ENCODE measurements at regions not wholly inside any gene's neighbourhood (a gene's known extent, or its start where the extent isn't known, plus 50 kb on each side); places are given as distances from the start of the nearest gene placed in this dataset.

DNA sequence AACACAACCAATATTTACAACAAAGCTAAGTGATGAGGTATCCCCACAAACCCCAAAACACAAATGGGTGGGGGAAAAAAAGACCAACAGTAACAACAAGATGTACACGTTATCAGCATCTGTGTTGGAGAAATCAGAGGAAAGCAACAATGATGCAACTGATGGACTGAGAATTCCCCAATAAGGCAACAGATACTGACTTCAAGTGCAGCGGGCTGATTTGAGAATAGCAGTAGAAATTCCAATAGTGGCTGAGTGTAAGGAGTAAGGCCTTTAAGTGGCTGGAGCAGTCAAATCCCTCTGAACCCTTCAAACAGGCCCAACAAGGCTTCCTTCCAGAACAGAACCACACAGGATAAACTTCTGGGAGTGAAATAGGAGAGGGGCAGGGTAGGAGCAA lies 97.6 kb downstream of the TM2D1 start:
- DNase-seq, result no peak

DNA sequence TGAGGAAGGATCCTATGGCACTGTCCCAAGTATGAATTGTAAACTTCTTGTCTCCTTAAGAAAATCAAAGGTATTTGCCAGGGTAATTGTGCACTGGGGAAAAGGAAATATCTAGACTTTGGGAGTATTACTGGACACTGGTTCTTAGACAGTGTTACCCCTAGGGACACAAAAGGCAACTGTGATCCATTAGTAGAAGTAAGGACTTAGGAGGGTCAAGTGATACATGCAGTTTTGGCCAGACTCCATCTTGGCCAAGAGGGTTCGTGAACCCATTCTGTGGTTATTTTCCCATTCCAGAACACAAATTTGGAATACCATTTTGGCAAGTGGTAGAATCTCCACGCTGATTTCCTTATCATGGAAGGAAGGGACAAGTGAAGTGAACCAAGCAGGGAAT lies 98.1 kb downstream of the TM2D1 start:
- DNase-seq, result no peak

DNA sequence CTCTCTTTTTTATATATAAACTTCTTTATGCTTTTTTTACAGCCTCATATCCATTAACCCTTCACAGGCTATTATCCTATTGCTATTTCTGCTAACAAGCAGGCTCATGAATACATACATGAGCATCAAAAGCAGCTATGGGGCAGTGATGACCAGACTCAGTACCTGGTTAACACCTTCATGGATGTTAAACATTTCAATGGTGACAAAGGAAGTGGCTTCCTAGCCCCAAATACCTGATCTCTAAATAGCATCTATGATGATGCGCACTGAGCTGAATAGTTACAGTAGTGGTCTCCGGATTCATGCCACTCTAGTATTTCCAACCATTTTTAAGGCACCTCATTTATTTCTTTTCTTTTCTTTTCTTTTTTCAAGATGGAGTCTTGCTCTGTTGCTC lies 101.1 kb downstream of the TM2D1 start:
- no peak for DNase-seq

DNA sequence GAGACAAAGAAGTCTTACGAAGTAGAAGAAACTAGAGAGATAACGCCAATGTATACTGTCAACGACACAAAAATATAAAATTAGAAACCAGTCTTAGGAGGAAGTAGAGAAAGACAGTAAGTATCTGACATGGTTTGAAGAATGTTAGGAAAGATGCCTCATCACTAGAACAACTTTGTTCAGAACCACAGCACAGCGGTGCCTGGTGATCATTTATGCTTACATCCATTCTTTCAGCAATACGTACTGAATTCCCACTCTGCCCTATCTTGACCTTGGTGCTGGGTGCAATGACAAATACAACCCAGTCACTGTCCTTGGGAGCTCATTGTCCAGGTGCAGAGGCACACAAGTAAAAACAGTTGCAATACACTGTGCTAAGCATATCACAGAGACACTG lies 104.4 kb downstream of the TM2D1 start:
- no peak for DNase-seq

DNA sequence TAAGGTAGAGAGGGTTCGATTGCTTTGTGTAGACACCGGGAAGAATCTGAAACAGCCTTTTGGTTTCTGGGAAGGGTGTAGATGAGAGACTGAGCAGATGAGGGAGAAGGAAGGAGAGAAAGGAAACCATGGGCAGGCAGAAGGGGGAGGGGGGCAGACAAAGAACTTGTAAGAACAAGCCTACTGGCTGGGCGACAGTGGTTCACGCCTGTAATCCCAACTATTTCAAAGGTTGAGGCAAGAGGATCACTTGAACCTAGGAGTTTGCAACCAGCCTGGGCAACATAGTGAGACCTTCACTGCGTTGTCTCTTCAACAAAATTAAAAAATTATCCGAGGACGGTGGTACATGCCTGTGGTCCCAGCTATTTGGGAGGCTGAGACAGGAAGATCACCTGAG lies 106.2 kb downstream of the TM2D1 start:
- DNase-seq, result no peak

DNA sequence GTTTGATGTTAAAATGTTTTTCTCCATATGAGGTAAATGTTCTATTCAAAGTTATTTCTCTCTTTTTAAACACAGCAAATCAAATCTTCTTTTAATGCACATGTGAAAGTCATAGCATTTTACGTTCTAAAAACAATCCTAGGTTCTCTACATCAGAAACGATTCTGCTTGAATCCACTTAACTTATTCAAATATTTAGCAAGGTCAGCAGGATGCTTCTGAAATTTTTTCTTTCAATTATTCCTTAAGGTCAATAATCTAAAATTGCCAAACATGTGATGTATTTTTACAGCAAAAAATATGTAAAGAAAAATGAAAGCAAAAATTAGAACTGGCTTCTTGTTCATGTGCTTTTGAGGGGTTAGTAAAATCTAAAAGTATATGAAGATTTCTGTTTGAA lies 106.7 kb downstream of the TM2D1 start:
- DNase-seq, result no peak

DNA sequence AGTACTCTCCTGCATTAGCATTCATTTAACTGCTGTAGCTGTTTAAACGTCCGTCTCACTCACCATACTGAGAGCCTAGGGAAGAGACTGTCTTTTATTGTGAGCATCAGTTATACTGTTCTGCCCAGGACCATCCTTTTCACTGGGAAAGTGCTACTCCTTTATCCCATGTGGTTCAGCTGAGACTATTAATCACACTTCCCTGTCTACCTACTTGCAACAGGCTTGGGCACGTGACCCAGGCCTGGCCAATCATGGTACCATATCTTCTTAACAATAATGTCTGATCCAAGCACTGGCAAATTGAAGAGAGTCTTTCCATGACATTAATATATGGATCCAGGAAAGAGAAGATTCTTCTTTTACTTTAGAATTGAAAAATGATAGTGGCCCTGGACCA lies 108.1 kb downstream of the TM2D1 start:
- no peak for DNase-seq

DNA sequence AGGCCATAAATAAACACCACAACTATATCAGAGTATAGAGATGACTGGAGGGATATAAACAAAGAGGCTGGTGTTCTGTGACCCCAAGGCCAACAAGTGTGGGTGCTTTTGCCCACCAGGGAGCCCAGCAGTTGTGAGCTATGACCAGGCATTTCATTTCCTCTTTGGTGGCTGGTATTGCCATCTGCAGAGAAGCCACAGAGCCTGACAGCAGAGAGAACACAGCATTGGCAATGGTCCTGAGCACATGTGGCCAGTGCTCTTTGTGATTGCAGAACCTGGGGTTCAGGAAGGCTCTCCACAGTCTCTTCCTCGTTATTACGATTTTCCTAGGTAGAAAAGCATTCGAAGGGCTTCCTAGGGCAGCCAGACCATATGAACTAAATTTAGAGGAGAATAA lies 112.3 kb downstream of the TM2D1 start:
- no peak for DNase-seq

DNA sequence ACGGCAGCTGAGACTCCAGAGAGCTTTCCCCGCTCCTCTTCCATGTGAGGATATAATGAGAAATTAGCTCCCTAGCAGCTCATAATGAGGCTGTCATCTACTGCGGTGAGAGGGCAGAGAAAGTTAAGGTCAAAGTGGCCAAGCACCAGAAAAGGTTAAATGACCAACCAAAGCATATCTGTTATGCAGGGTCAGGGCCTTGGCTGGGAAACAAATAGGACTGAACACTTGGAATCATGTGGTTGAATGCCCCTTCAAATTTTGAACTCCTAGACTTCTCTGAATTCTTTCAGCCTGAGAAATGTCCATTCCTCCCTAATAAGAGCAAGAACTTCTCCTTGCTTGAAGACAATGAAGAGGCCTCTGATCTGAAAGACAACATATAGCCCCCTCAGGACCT lies 115.9 kb downstream of the TM2D1 start:
- DNase-seq, result no peak

DNA sequence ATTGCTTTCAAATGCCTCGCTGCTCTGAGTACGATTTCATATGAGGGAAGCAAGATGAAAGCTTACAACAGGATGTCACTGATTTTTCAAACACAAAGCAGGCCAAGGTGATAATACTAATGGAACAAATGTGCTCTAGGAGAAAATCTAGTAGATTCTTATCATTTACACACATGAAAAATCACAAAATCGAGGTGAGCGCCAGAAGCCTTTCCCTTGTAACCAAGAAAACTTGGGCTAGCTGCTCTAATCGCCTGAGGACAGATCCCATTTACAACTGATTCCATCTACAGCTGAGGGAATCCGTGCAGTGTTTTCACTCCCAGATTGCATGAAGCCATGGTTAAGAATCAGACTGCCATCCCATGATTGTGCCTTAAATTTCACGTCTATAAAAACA lies 117.5 kb downstream of the TM2D1 start:
- no peak for DNase-seq

DNA sequence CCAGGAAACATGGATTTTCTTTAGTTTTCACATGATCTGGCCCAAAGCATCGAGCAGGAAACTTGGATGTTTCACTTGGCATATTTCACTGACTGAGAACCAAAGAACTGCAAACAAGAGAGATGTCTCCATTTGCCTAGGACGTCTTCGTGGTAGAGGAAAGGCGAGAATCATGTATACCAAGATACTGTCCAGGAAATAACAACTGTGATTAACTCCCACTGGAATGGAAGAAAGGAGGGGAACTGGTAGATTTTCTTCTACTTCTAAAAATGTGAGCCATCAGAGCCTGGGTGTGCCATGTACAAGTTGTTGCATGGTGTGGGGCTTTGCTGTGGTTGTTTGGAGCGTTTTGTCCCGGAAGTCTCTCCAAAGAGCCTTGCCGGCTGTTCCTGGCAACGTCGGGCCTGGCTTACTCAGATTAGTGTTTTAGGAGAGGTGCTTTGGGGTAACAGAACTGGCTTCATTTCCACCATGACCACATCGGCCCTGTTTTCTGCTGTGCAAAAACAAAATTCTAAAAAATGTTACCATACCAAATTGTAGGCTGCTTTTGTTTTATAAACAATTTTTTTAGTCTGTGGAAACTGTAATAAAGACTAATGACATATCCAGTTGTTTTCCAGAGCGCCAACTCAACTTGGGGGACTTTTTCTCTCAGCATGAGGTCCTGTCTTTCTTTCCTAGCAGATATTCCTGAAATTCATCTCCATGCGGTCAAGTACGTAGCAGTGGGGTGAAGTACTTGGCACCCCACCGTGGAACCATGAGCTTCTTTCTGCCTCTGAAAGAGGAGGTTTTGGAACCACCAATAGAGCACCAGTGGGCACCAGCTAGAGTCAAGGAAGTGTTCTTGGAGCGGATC lies 118.3 kb downstream of the TM2D1 start:
- no peak for DNase-seq

DNA sequence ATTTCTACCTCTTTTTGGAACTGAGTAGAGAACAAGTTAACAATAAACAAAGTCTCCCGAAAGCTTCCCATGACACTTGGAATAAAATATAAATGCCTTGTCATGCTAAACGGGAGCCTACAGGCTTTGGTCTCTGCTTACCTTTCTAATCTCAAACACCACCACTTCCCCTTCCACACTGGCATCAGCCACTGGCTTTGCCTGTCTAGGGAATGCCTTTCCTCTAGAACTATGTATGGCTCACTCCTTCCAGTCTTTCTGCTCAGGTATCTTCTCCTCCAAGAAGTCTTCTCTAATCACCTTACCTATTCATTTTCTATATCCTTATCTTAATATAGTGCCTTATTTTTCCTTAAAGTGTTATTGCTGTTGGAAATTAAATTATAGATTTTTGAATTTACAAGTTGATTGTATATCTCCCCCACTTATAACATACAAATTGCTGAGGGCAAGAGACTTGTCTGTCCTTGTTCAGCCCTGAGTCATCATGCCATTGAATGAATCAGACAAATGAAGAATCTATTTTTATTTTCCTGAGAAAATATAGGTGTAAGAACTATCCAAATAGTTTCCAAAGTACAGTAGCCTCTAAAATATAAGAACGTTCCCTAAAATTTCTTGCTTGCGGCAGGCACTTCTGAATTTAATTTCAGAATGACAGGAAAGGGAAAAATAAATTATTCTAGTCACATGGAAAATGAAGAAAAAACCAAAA lies 119.2 kb downstream of the TM2D1 start:
- no peak for DNase-seq

DNA sequence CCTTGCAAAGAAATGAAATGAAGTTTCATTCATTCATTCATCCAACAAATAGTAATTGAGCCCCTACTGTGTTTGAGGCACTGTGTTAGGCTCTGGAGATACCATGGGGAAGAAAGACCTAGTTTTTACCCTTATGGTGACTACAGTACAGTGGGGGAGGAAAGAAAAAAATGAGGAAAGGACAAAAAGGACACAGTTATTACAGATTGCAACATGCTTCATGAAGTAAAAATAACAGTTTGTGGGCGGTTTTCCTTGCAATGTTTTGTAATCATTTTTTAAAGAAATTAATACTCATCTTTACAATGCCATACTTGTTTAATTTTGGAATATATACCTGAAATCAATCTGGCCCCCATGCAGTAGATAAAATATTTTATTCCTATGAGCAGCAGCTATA lies 120.3 kb downstream of the TM2D1 start:
- no peak for DNase-seq

DNA sequence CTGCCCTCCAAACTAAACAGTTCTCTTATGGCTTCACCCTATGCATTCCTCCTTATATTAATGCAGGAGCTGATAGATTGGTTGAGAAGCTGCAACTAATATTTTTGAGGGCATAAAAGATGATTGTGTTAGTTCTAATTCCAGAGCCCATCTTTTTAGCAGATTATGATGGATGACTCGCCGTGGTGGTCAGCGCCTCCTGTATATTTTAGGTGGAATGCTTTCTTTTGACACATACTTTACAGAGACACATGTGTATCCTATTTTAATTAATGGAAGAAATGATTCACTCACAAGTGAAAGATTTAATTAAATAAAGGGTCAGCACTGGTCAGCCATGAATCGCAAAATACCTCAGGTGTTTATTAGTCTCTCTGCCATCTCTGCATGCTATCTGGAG lies 120.7 kb downstream of the TM2D1 start:
- DNase-seq, result no peak

DNA sequence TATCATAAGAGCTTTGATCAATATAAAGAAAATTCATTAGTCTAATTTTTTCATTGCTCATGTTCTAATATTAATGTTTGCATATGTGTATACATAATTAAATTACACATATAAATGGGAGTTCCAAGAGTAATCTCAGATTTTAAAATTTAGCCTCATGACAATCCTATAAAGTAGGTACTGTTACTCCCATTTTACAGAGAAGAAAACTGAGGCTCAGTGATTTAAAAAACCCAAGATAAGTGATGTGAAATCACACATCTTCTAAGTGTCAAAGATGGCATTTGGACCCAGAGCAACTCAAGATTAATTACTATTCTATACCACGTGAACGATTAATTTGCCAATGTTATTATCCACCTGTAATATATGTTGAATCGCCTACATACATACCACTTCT lies 122.3 kb downstream of the TM2D1 start:
- DNase-seq, result no peak

DNA sequence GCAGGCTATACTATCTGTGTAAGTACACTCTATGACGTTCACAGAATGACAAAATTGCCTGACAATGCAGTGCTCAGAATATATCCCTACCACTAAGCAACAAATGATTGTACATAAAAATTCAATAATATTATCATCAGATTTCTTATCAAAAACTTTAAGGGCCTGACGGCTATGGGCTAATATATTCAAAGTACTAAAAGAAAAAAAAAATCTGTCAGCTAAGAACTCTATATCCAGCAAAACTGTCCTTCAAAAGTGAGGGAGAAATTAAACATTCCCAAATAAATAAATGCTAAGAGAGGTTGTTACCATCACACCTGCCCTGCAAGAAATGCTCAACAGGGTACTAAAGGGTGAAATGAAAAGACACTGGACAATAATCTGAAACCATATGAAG lies 127.3 kb downstream of the TM2D1 start:
- no peak for DNase-seq

DNA sequence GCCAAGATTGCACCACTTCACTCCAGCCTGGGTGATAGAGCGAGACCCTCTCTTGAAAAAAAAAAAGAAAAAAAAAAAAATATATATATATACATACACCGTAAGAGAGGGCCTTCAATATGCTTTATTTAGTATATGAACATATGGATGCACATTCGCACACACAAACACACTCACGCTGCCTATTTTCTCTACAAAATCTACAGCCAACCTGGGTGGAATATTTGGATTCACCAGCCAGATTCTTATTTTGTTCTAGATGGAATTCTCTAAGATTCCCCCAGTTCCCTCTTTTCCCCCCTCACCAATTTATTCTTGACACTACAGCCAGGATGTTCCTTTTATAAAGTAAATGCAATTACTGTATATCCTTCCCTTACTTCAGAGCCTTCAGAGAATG lies 131.6 kb downstream of the TM2D1 start:
- DNase-seq, result no peak

DNA sequence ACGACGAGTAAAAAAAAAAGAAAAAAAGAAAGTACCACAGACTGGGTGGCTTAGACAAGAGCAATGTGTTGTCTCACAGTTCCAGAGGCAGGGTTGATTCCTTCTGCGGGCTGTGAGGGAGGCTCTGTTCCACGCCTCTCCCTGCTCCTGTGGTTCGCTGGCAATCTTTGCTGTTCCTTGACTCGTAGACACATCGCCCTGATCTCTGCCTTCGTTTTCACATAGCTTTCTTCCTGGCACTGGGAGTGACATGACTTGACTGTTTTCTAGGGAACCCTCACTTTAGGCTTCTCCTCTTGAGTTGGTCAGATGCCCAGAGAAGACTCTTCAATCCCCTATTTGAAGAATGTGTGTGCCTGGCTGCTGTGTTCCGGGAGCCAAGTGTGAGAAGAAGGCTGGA lies 133.6 kb downstream of the TM2D1 start:
- no peak for DNase-seq

DNA sequence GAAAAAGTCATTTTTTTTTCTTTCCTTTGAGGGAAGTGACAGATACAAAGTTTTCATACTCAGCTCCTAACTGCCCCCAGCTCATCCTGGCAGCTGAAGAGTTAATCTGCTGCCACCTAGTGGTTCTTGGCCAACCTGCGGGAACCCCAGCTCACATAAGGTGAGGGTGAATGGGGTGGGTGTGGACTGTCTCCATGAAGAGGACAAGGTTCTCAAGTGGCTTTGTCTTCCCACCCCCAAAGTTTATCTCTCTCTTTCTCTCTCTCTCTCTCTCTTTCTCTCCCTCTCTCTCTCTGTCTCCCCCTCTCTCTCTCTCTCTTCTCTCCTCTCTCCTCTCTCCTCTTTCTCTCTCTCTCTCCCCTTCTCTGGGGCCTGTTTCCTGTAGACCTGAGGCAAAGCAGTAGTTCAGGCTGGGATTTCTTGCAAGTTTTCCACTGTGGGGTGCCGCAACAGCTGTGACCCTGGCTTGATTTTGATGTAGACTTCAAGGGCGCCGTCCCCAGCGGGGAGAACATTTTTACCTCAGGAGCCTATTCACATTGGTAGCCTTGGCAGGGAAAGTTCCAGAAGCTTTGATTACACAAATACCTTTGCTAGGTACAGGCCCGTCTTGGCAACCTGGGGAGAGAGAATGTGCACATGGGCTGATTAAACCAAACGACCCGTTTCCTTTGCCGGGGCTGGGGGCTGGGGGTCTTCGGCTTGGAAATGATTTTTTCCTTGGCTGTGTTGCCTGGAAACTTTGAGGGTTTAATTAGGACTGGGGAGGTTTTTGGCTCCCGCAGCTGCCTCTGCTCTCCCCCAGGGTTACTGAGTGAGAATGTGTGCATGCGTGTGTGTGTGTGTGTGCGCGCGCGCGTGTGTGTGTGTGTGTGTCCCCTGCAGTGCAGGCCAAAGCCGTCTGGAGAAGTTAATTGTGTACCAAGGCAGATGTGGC lies 135.9 kb downstream of the TM2D1 start:
- DNase-seq, result peak; percentile 55

DNA sequence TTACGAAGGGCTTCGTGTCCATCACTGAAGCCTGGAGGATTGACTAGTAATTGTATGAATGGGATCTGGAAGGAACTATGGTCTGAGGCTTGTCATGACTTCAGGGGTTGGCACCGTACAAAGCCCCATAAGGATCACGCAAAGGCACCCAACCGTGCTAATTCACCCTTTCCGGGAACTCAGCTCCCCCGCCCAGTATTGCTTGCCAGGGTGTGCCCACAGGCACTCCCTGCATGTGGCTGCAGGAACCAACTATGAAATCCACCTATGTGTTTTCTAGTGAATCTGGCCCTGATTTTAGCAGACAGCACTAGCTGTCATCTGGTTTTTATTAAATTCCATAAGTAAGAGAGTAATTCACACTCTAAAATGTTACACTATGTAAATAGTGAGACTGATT lies 139.2 kb downstream of the TM2D1 start:
- DNase-seq, result no peak

DNA sequence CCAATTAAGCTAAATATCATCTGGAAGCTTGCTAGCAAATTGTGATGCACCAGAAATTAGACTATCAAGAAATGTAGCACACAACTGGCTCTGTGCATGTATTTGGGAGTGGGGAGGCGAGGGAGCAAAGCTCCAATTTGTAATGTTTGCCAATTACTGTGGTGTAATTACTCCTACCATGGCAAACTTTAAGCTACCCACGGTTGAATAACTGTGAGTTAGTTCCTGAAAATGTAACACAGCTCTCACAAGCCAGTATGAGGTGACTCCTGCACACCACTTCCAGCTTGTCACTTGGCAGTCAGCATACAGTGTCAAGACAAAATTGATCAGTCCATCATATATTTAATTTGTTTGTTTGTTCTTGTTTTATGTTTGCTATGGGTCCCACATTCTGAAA lies 141.2 kb downstream of the TM2D1 start:
- no peak for DNase-seq

DNA sequence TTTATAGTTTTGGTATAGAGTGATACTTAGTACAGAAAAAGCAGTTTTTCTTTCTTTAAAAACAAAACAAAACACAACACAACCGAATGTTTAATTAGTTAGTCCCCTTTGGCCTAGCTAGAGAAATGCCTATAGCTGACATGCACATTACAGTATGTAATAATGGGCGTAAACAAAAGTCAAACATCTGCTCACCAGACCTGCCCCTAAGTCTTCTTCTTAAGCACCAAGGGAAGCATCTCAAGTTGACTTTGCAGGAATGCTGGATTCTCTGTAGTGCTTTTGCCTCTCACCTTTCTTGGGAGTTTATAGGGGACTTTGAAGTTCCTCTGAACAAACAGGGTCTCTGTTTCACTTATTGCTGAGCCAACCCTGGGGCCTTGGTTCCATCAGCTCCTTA lies 143.7 kb downstream of the TM2D1 start:
- no peak for DNase-seq

DNA sequence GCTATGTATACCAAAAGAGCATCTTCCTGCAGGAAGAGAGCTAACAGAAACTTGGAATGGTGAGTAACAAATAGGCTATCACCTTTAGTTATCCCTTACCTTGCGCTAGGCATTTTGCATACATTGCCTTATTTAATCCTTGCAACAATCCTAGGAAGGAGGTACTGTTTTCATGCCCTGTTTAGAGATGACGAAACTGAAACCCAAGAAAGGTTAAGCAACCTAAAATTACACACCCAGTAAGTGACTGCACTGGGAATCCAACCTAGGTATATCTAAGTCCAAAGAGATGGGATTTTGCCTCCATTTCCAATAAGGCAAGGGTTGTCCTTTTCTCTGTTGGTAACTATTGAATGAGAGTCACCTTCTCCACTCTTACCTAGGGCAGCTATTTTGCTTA lies 144.5 kb downstream of the TM2D1 start:
- DNase-seq, result no peak

DNA sequence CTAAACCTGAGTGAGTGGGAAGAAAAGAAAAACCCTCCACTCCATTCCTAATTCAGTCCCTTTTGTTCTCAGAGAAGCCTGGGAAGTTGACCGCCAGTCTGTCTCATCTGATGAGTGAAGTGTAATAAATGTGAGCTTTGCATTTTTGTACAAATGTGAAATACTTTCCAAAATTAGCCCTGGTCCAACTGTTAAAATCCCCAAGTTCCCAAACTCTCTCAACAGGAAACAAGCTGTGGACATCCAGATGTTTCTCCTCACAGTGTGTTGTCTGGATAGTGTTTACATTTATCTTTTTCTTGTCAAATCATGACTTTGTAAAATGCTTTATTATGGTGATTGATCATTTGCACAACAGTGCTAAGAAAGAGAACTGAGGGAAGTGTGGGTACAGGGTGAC lies 145.1 kb downstream of the TM2D1 start:
- DNase-seq, result no peak

Data from amniotic stem cell (primary cell).